HG03095 (cell line): ENCODE measurements at regions not wholly inside any gene's neighbourhood (a gene's known extent, or its start where the extent isn't known, plus 50 kb on each side); places are given as distances from the start of the nearest gene placed in this dataset.

Experiments used
- ATAC-seq: cut with Tn5 transposase; IDR thresholded peaks from one replicate; pipeline ENCODE4 v1.9.1; 2021; ENCODE audit warnings: moderate library complexity; ENCODE audit not compliant: unreplicated experiment

- ATAC-seq = no peak
Measured at GRCh38 chr12:127257366-127257935, 1009.5 kb upstream of the TMEM132C start.

DNA sequence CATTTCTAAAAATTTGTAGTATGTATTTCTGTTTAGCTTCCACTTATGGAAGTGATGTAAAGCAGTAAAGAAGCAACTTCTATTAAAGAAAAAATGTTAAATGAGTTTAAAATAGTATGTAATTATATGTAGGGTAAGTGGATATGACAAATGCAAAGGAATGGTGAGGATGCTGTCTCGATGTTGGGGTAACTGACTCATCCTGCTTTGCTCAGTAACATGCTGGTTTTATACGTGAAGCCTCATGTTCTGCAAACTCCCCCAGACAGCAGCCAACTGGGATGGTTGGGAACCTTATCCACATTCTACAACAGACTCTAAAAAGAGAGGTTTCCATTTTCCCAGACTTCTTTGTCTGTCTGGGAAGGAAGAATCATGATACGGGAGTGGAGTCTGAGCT lies 1006.4 kb upstream of the TMEM132C start:
- ATAC-seq = no peak

DNA sequence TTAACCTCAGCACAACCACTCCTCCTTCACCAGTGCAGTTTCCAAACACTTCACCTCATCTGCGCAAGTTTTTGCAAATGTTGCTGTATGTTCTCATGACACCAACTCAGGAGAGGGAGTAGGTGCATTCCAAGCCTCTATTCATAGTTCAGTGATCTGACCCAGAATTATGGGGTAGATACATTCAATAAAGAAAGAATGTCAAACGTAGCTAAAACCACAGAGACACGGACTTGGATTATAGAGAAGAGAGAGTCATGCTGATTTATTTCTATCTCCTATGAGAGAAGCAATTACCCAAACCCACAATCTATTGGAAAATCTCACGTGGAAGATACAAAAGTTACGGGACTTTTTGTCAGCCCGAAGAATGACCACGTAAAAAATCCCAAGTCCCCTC lies 1006.0 kb upstream of the TMEM132C start:
- ATAC-seq = no peak

- no peak for ATAC-seq
Measured at GRCh38 chr12:127262615-127263014, 1004.4 kb upstream of the TMEM132C start.

DNA sequence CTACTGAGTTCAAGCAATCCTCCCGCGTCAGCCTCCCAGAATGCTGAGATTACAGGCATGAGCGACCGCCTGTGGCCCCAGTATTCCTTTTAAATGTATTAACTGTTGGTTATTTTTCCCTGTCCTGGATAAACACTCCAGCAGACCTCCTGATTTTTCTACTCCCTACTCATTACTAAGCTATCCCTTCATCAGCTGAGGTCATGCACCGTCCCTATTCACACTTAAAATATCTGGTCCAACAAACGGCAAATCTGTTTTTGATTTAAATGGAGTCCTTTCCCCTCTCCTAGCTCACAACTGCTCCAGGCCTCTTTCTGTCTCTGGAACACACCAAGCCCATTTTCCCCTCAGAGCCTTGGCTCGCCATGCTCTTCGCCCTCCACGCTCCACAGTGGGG lies 1003.3 kb upstream of the TMEM132C start:
- ATAC-seq = no peak

DNA sequence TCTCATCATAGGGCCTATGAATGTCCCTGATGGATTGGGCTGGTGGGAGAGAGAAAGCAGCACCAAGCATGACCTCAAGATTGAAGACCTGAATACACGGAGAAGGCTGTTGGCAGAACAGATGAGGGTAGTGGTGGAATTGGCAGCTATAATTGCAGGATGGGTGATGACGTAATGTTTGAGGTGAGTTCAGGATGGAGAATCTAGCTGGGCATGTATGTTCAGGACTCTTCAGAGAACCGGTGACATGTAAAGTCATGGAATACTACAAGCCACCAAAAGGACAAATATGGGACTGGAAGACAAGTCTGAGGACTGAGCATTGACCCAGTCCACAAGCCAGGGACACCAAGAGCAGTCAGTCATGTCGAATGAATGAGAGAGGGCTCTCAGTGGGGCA lies 999.8 kb upstream of the TMEM132C start:
- ATAC-seq = no peak

DNA sequence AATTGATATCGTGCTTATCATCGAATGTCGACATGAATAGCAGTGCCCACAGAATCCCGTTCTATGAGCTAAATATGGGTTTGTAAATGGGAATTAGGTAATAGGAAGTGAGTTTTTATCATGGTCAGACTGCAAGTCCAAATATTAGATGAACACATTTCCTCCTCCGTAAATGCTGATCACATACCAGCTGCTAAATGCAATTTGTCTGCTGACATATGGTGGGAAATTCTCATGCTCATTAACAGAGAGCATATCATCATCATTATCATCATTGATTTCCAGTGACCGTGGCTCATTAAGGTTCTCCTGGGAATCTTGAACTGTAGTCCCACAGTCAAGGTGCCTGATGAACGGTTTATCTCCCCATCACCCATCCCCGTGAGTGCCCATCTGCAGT lies 998.8 kb upstream of the TMEM132C start:
- no peak for ATAC-seq

DNA sequence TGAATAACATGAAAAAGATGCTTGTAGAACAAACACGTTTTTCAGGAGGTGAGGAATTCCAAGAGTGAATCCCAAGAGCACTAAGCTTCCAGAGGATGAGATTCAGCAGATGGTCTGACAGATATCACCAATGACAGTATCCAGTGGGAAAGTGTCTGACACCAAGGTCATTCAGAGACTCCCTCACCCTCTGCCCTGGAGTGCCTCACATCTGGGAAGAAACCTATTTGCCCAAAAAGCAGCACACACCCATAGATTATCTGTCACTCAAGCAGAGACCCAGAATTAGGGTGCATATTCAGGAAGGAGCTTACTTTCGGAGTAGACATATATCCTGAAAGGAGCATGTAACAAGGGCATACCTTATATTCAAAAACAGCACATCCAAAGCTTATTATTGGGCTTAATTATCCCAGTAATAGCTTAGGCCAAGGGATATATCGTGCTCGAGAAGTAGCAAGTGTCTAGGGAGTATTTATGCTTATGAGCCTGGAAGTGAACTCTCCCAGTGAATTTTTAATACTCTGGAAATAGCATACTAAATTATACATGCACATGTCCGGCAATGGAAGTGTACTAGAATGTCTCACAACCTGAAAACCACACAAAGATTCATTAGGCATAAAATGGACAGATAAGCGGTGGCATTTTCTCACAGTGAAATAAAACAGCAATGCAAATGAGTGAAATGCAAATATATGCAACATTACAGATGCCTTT lies 998.1 kb upstream of the TMEM132C start:
- no peak for ATAC-seq

GRCh38 chr12:127270193-127270592 lies 996.8 kb upstream of the TMEM132C start:
- ATAC-seq = no peak

GRCh38 chr12:127271776-127272175 lies 995.2 kb upstream of the TMEM132C start:
- ATAC-seq = no peak

DNA sequence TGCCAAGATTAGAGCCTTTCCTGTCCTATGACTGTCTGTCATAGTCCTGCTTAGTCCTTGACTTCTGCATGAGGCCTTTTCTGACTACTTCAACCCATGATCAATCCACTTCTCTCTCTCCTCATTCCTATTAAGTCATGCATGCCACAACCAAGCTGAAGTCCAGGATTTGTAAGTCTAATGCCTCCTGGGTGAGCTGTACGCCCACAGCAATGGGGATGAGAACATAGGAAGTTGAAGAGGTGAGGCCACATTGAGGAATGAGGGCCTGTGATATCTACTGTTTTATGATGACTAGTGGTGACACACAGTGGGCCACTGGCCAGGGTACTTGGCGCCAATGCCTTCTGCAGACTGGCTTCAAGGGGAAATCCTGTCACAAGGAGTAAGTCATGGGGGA lies 994.1 kb upstream of the TMEM132C start:
- no peak for ATAC-seq

- no peak for ATAC-seq
Measured at GRCh38 chr12:127273626-127274025, 993.3 kb upstream of the TMEM132C start.

- no peak for ATAC-seq
Measured at GRCh38 chr12:127275416-127275815, 991.6 kb upstream of the TMEM132C start.

DNA sequence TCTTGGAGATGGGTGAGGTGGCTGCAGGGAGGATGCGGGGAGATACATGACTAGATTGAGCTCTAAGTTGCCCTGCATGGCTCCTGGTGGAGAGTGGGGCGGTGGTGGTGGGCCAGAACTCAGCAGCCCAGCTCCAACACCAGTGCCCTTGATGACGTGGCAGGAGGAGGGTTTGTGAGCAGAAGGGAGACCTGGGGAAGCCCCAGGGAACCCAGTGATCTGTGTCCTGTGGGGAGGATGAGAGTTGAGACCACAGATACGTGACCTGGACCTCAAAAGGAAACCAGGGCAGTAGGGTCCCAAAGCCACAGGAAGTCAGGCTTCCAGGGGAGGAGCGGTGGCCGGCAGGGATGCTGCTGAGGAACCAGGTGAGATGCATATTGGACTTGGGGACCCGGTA lies 989.1 kb upstream of the TMEM132C start:
- no peak for ATAC-seq

DNA sequence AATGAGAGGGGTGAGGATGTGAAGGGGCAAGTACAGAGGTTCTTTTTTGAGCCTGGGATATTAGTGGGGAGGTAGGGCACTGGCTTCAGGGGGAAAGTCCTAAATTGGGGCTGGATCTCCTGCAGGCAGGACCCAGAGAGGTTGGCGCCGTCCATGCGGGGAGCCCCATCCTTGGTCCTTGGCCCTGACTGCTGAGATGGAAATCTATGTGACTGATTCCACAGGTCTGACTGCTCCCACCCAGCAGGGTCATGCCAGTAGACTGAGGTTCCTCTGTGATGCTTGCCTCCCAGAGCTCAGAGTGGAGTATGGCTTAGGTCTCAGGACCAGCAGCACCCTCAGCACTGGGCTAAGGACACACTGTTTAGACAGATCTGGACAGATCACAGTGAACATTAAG lies 988.6 kb upstream of the TMEM132C start:
- no peak for ATAC-seq

- ATAC-seq = no peak
Measured at GRCh38 chr12:127280393-127281275, 986.3 kb upstream of the TMEM132C start.

DNA sequence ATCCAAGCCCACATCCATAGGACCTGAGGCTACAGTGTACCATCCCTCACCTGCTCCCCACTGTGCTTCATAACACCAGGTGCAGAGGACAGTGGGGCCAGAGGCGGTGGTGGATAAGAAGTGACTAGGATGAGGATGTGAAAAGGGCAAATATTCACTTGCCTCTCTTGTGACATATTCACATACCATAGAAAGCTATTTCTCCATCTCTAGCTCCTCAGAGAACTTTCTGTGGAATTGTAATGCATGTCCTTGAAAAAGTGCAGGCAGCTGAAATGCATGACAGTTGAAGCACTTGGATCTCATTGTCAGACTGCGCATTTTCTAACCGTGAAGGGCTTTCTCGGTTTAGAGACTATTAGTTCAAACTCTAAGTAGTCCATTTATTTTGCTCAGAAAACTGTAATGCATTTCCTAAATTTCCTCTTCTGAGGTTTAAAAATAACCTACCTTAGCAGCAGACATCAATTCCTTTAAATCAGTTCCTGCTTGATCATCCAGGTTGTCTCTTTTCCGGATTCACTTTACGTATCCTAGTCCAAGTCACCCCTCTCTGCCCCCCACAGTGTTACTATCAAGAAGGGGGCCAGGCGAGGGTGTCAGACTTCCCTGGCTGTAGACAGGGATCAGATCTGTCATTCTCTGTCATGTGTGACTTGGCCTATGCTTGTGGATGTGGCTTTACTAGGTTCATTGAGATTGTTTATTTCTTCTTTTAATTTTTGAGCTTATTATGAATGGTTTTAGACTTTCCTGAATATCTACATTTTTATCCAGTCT lies 984.0 kb upstream of the TMEM132C start:
- no peak for ATAC-seq

- no peak for ATAC-seq
Measured at GRCh38 chr12:127284021-127284420, 982.9 kb upstream of the TMEM132C start.

DNA sequence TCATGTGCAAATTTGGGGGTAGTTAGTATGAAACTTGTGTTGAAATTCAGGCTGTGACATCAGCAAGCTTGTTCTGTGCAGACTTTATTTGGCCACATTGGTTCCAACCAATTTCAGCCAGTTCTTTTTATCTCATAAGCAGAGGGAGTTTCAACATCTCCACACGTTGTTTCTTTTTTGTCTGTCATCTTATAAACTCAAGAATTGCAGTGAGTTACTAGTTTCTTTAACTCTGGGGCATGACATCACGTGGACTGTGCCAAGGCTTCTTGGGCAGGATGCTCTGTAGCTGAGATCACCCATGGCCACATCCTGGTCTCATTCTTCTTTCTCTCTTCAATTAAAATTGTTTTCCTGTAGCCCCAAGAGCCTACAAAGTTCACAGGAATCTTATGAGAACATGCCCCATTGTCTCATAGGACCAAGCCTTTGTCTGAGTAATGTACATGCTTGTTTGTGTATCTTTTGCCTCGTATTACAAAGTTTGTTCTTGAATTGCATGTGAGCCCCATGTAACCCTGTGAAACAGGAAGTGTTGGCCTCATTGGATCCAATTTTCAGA lies 982.0 kb upstream of the TMEM132C start:
- ATAC-seq = no peak

GRCh38 chr12:127286281-127286680 lies 980.7 kb upstream of the TMEM132C start:
- no peak for ATAC-seq

GRCh38 chr12:127287256-127287655 lies 979.7 kb upstream of the TMEM132C start:
- no peak for ATAC-seq
